T-helper 17 cell (primary cell): ENCODE measurements at regions not wholly inside any gene's neighbourhood (a gene's known extent, or its start where the extent isn't known, plus 50 kb on each side); places are given as distances from the start of the nearest gene placed in this dataset.

Source experiments
- ATAC-seq: fragments of 150-1000 bp; cut with Tn5 transposase; 2 replicates; pipeline ENCODE4 v1.10.0; 2021; ENCODE audit warnings: mild to moderate bottlenecking, moderate library complexity
- DNase-seq, 3 donors: peaks; one replicate each; pipeline versions ENCODE4 v3.0.0 to v3.0.0-alpha.2; 2020 to 2021
- H3K9me3 ChIP-seq: one replicate; pipeline ENCODE4 v1.7.0; 2013; ENCODE audit warnings: low read length, mild to moderate bottlenecking; ENCODE audit not compliant: control insufficient read depth, poor library complexity, severe bottlenecking
- H3K27ac Mint-ChIP-seq: one replicate; pipeline ENCODE4 v1.8.0; 2022; ENCODE audit warnings: mild to moderate bottlenecking, moderate library complexity, mixed read lengths
- H3K27me3 Mint-ChIP-seq: one replicate; pipeline ENCODE4 v1.8.0; 2022; ENCODE audit warnings: mixed read lengths
- H3K36me3 Mint-ChIP-seq: one replicate; pipeline ENCODE4 v1.8.0; 2022; ENCODE audit warnings: low read depth, mixed read lengths
- H3K4me1 Mint-ChIP-seq: one replicate; pipeline ENCODE4 v1.8.0; 2022; ENCODE audit warnings: mild to moderate bottlenecking, mixed read lengths
- H3K4me3 Mint-ChIP-seq: one replicate; pipeline ENCODE4 v1.8.0; 2022; ENCODE audit warnings: mild to moderate bottlenecking, moderate library complexity, mixed read lengths

GRCh38 chr3:190217081-190217480 lies 96.4 kb upstream of the P3H2 start:
- ATAC-seq (no peak), DNase-seq (no peak)
- H3K27me3 Mint-ChIP-seq, result no peaks in the 10 kb centered on the region
- H3K27ac Mint-ChIP-seq, result no peak overlapping the region
- H3K36me3 Mint-ChIP-seq, result no peaks in the 10 kb centered on the region
- H3K4me3 Mint-ChIP-seq, result no peak overlapping the region
- H3K9me3 ChIP-seq, result no peaks in the 10 kb centered on the region
- H3K4me1 Mint-ChIP-seq, result no peaks in the 10 kb centered on the region

DNA sequence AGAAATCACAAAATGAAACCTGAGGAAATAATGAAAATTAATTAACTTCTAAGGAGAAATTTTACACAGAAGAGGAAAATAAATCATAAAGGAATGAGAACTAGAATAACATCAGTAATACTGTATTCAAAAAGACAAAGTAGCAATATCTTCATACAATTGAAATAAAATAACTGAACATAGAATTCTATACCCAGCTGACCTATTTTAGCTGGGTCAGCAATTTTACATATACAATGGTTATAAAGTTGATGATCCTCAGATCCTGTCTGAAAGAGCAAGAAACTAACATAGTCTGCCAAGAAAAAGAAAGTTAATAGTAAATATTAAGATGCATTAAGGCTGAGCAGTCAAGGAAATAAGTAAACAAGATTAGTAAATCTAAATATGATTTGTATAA lies 93.0 kb upstream of the P3H2 start:
- Mint-ChIP-seq H3K4me1 (no peaks in the 10 kb centered on the region), H3K4me3 (no peak overlapping the region), H3K27ac (no peak overlapping the region), H3K36me3 (no peaks in the 10 kb centered on the region), H3K27me3 (peaks cover under 1% of the 10 kb centered on the region)
- DNase-seq (no peak), ATAC-seq (no peak)
- no peaks in the 10 kb centered on the region for H3K9me3 ChIP-seq

GRCh38 chr3:190210608-190211007 lies 89.9 kb upstream of the P3H2 start:
- Mint-ChIP-seq H3K4me3 (no peak overlapping the region), H3K27me3 (peaks cover 19% of the 10 kb centered on the region), H3K4me1 (no peaks in the 10 kb centered on the region), H3K27ac (no peak overlapping the region), H3K36me3 (no peaks in the 10 kb centered on the region)
- H3K9me3 ChIP-seq, result no peaks in the 10 kb centered on the region
- DNase-seq (no peak), ATAC-seq (no peak)

DNA sequence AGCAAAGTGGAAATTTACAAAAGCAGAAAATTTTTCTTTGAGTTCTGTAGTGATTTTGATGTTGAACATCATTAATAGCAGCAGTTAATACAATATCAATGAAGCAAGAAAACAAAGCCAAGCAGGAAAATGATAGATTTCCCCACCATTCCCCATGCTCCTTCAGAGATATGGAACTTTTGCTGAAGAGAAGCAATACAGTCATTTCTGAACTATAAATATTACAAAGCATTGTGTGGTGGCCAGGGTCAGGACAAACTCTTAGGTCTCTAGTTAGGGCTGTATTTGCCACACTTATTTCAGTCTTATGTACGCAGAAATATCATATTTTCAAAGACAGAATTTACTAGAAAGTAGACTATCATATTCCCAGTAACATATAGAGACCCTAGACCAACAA lies 88.8 kb upstream of the P3H2 start:
- peaks cover 19% of the 10 kb centered on the region for H3K27me3 Mint-ChIP-seq
- H3K9me3 ChIP-seq, result no peaks in the 10 kb centered on the region
- H3K4me1 Mint-ChIP-seq, result no peaks in the 10 kb centered on the region
- no peak overlapping the region for H3K4me3 Mint-ChIP-seq
- H3K36me3 Mint-ChIP-seq, result no peaks in the 10 kb centered on the region
- no peak for DNase-seq
- H3K27ac Mint-ChIP-seq, result no peak overlapping the region
- ATAC-seq, result no peak

GRCh38 chr3:190208196-190208595 lies 87.5 kb upstream of the P3H2 start:
- ATAC-seq, result no peak
- DNase-seq, result no peak
- no peaks in the 10 kb centered on the region for H3K9me3 ChIP-seq
- Mint-ChIP-seq H3K4me1 (no peaks in the 10 kb centered on the region), H3K36me3 (no peaks in the 10 kb centered on the region), H3K27me3 (peaks cover 22% of the 10 kb centered on the region), H3K4me3 (no peak overlapping the region), H3K27ac (no peak overlapping the region)

DNA sequence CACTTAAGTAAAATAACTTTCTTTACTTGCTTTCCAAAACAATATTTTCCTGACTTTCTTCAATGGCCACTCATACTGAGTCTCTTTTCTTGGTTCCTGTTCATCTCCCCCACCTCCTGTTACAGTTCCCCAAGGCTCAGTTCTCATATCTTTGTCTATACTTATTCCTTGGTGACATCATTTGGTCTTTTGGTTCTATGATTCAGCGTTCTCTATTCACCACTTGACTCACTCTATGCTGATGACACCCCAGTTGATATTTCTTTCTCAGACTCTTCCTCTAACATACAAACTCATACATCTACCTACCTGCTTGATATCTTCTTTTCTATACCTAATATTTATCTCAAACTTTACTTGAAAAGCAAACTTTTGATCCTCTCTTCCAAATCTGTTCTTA lies 85.0 kb upstream of the P3H2 start:
- Mint-ChIP-seq H3K27ac (no peak overlapping the region), H3K4me3 (no peak overlapping the region), H3K36me3 (no peaks in the 10 kb centered on the region), H3K4me1 (peaks cover 2% of the 10 kb centered on the region), H3K27me3 (peaks cover 31% of the 10 kb centered on the region)
- no peak for DNase-seq
- H3K9me3 ChIP-seq, result no peaks in the 10 kb centered on the region
- no peak for ATAC-seq

DNA sequence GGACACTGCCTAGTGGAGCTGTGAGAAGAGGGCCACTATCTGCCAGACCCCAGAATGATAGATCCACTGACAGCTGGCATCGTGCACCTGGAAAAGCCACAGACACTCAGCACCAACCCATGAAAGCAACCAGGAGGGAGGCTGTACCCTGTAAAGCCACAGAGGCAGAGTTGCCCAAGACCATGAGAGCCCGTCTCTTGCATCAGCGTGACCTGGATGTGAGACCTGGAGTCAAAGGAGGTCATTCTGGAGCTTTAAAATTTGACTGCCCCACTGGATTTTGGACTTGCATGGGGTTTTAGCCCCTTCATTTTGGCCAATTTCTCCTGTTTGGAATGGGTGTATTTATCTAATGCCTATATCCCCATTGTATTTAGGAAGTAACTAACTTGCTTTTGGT lies 83.5 kb upstream of the P3H2 start:
- DNase-seq, result no peak
- H3K36me3 Mint-ChIP-seq, result no peaks in the 10 kb centered on the region
- H3K4me3 Mint-ChIP-seq, result no peak overlapping the region
- no peak for ATAC-seq
- H3K4me1 Mint-ChIP-seq, result peaks cover 2% of the 10 kb centered on the region
- no peaks in the 10 kb centered on the region for H3K9me3 ChIP-seq
- H3K27ac Mint-ChIP-seq, result no peak overlapping the region
- peaks cover 31% of the 10 kb centered on the region for H3K27me3 Mint-ChIP-seq

GRCh38 chr3:190197346-190197763 lies 76.7 kb upstream of the P3H2 start:
- H3K4me1 Mint-ChIP-seq, result peaks cover 4% of the 10 kb centered on the region

GRCh38 chr3:190194506-190194905 lies 73.8 kb upstream of the P3H2 start:
- Mint-ChIP-seq H3K36me3 (no peaks in the 10 kb centered on the region), H3K27ac (no peak overlapping the region), H3K4me1 (peaks cover 2% of the 10 kb centered on the region), H3K27me3 (peaks cover 15% of the 10 kb centered on the region), H3K4me3 (no peak overlapping the region)
- DNase-seq (no peak), ATAC-seq (no peak)
- no peaks in the 10 kb centered on the region for H3K9me3 ChIP-seq

More at GRCh38 chr3:190197346-190197763, 76.7 kb upstream of the P3H2 start:
- Mint-ChIP-seq H3K4me3 (no peak overlapping the region), H3K27ac (no peak overlapping the region), H3K27me3 (peaks cover 9% of the 10 kb centered on the region), H3K36me3 (no peaks in the 10 kb centered on the region)
- ATAC-seq (no peak), DNase-seq (no peak)
- H3K9me3 ChIP-seq, result no peaks in the 10 kb centered on the region

DNA sequence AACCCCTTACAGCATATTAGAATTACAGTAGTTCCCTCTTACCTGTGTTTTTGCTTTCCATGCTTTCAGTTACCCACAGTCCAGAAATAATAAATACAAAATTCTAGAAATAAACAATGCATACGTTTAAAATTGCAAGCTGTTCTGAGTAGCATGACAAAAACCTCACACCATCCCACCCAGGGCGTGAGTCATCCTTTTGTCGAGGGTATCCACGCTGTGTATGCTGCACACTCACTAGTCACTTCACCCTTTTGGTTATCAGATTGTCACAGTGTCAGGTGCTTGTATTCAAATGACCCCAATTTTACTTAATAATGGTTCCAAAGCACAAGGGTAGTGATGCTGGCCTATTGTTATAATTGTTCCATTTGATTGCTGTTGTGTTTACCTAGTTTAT lies 72.5 kb upstream of the P3H2 start:
- Mint-ChIP-seq H3K27me3 (peaks cover 15% of the 10 kb centered on the region), H3K27ac (no peak overlapping the region), H3K4me3 (no peak overlapping the region), H3K36me3 (no peaks in the 10 kb centered on the region), H3K4me1 (peaks cover 2% of the 10 kb centered on the region)
- ATAC-seq, result no peak
- no peaks in the 10 kb centered on the region for H3K9me3 ChIP-seq
- DNase-seq, result no peak

GRCh38 chr3:190192739-190193138 lies 72.0 kb upstream of the P3H2 start:
- no peaks in the 10 kb centered on the region for H3K36me3 Mint-ChIP-seq
- H3K4me1 Mint-ChIP-seq, result peaks cover 2% of the 10 kb centered on the region
- H3K27ac Mint-ChIP-seq, result no peak overlapping the region
- no peak overlapping the region for H3K4me3 Mint-ChIP-seq
- H3K9me3 ChIP-seq, result no peaks in the 10 kb centered on the region
- peaks cover 15% of the 10 kb centered on the region for H3K27me3 Mint-ChIP-seq
- DNase-seq, result no peak
- ATAC-seq, result no peak

- DNase-seq, result no peak
- no peak for ATAC-seq
- peaks cover 15% of the 10 kb centered on the region for H3K27me3 Mint-ChIP-seq
- peak overlapping the region; percentile 39 for H3K27ac Mint-ChIP-seq
- no peak overlapping the region for H3K4me3 Mint-ChIP-seq
- H3K36me3 Mint-ChIP-seq, result no peaks in the 10 kb centered on the region
- H3K4me1 Mint-ChIP-seq, result peaks cover 2% of the 10 kb centered on the region
- H3K9me3 ChIP-seq, result no peaks in the 10 kb centered on the region
Measured at GRCh38 chr3:190192087-190192486, 71.4 kb upstream of the P3H2 start.

- no peaks in the 10 kb centered on the region for H3K9me3 ChIP-seq
- H3K27me3 Mint-ChIP-seq, result peaks cover 15% of the 10 kb centered on the region
- no peak for DNase-seq
- no peak for ATAC-seq
- no peak overlapping the region for H3K4me3 Mint-ChIP-seq
- no peaks in the 10 kb centered on the region for H3K36me3 Mint-ChIP-seq
- peaks cover 2% of the 10 kb centered on the region for H3K4me1 Mint-ChIP-seq
- no peak overlapping the region for H3K27ac Mint-ChIP-seq
Measured at GRCh38 chr3:190188197-190188596, 67.5 kb upstream of the P3H2 start.

GRCh38 chr3:190183121-190183520 lies 62.4 kb upstream of the P3H2 start:
- H3K36me3 Mint-ChIP-seq, result no peaks in the 10 kb centered on the region
- H3K27ac Mint-ChIP-seq, result no peak overlapping the region
- no peak for ATAC-seq
- no peaks in the 10 kb centered on the region for H3K9me3 ChIP-seq
- DNase-seq, result no peak
- no peaks in the 10 kb centered on the region for H3K4me1 Mint-ChIP-seq
- no peak overlapping the region for H3K4me3 Mint-ChIP-seq
- no peaks in the 10 kb centered on the region for H3K27me3 Mint-ChIP-seq
